Type B pancreatic cell (in vitro differentiated cells): ENCODE measurements at regions not wholly inside any gene's neighbourhood (a gene's known extent, or its start where the extent isn't known, plus 50 kb on each side); places are given as distances from the start of the nearest gene placed in this dataset.

ENCODE experiments used
- DNase-seq: peaks from one replicate; pipeline ENCODE4 v3.0.0; 2021; ENCODE audit warnings: mixed read lengths; ENCODE audit not compliant: unreplicated experiment; ENCODE audit errors: extremely low spot score
- H3K27ac Mint-ChIP-seq: 2 replicates; pipeline ENCODE4 v1.8.0; 2021; ENCODE audit warnings: mild to moderate bottlenecking, mixed read lengths
- H3K27me3 Mint-ChIP-seq: 2 replicates; pipeline ENCODE4 v1.8.0; 2021; ENCODE audit warnings: mixed read lengths
- H3K36me3 Mint-ChIP-seq: 2 replicates; pipeline ENCODE4 v1.8.0; 2021; ENCODE audit warnings: mixed read lengths
- H3K4me1 Mint-ChIP-seq: one replicate; pipeline ENCODE4 v1.8.0; 2021; ENCODE audit warnings: mixed read lengths; ENCODE audit not compliant: unreplicated experiment
- H3K4me3 Mint-ChIP-seq: 2 replicates; pipeline ENCODE4 v1.8.0; 2021; ENCODE audit warnings: mild to moderate bottlenecking, mixed read lengths
- H3K9me3 Mint-ChIP-seq: 2 replicates; pipeline ENCODE4 v1.8.0; 2021; ENCODE audit warnings: mixed read lengths
- TF ChIP-seq, protein P1 (sequence below): fragments of 200-600 bp; sonication (generic); conservative IDR thresholded peaks from 2 replicates; pipeline ENCODE4 v1.5.0; 2021; ENCODE audit warnings: antibody characterized with exemption, mild to moderate bottlenecking

DNA sequence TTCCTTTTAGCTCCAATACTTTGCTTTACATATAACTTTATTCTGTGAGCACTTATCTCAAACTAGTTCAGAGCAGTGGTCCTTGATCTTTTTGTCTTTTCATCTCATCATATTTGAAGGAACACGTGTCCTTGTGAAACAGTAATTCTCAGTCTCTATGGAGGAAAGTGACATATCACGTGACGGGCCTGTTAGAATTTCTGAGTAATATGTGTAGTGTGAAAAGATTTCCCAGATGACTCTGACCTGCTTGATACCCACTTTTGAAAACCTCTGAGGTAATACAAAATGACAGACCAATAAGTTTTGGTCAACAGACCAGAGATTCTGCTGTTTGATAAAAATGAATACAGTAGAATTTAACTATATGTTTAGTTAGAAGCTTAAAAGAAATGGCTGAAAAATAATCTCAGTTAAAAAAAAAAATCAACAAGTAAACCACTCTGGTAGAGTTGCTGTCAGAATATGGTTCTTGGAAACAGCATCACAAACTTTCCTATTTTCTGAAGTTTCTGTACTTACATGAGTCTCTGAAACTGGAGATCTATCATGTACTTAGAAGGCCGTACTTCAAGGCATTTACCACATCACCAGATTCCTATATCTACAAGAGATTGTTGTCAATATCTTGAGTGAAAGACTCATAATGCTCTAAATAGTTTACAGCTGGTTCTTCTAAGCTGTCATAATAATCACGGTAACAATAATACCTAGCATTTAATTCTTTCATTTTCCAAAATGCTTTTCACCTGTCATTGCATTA lies 590.2 kb upstream of the TBL1XR1 start:
- Mint-ChIP-seq H3K4me3 (no peak overlapping the region), H3K27me3 (no peaks in the 10 kb centered on the region), H3K27ac (no peak overlapping the region), H3K9me3 (peaks cover 8% of the 10 kb centered on the region), H3K36me3 (peaks cover 3% of the 10 kb centered on the region), H3K4me1 (peaks cover 22% of the 10 kb centered on the region)
- DNase-seq = no peak
- TF ChIP-seq, protein P1, sequence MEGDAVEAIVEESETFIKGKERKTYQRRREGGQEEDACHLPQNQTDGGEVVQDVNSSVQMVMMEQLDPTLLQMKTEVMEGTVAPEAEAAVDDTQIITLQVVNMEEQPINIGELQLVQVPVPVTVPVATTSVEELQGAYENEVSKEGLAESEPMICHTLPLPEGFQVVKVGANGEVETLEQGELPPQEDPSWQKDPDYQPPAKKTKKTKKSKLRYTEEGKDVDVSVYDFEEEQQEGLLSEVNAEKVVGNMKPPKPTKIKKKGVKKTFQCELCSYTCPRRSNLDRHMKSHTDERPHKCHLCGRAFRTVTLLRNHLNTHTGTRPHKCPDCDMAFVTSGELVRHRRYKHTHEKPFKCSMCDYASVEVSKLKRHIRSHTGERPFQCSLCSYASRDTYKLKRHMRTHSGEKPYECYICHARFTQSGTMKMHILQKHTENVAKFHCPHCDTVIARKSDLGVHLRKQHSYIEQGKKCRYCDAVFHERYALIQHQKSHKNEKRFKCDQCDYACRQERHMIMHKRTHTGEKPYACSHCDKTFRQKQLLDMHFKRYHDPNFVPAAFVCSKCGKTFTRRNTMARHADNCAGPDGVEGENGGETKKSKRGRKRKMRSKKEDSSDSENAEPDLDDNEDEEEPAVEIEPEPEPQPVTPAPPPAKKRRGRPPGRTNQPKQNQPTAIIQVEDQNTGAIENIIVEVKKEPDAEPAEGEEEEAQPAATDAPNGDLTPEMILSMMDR = no peak

GRCh38 chr3:177789500-177789899 lies 592.2 kb upstream of the TBL1XR1 start:
- H3K9me3 Mint-ChIP-seq = peaks cover 8% of the 10 kb centered on the region
- H3K27me3 Mint-ChIP-seq = no peaks in the 10 kb centered on the region
- TF ChIP-seq, protein P1 = no peak
- peaks cover 25% of the 10 kb centered on the region for H3K4me1 Mint-ChIP-seq
- DNase-seq = no peak
- no peak overlapping the region for H3K4me3 Mint-ChIP-seq
- H3K27ac Mint-ChIP-seq = no peak overlapping the region
- H3K36me3 Mint-ChIP-seq = peaks cover 3% of the 10 kb centered on the region

GRCh38 chr3:177792311-177793030 lies 595.2 kb upstream of the TBL1XR1 start:
- Mint-ChIP-seq H3K27me3 (no peaks in the 10 kb centered on the region), H3K4me1 (peaks cover 15% of the 10 kb centered on the region), H3K36me3 (peaks cover 3% of the 10 kb centered on the region), H3K27ac (no peak overlapping the region), H3K4me3 (no peak overlapping the region), H3K9me3 (peaks cover 8% of the 10 kb centered on the region)
- no peak for DNase-seq
- TF ChIP-seq, protein P1 = no peak

- H3K4me1 Mint-ChIP-seq = peaks cover 15% of the 10 kb centered on the region
- peaks cover 8% of the 10 kb centered on the region for H3K9me3 Mint-ChIP-seq
- no peak overlapping the region for H3K4me3 Mint-ChIP-seq
- no peaks in the 10 kb centered on the region for H3K27me3 Mint-ChIP-seq
- no peak for DNase-seq
- no peak overlapping the region for H3K27ac Mint-ChIP-seq
- TF ChIP-seq, protein P1 = no peak
- peaks cover 3% of the 10 kb centered on the region for H3K36me3 Mint-ChIP-seq
Observed at GRCh38 chr3:177793451-177793850, 596.2 kb upstream of the TBL1XR1 start.

- Mint-ChIP-seq H3K4me1 (peaks cover 7% of the 10 kb centered on the region), H3K4me3 (no peak overlapping the region), H3K27ac (no peak overlapping the region), H3K9me3 (no peaks in the 10 kb centered on the region), H3K36me3 (peaks cover 3% of the 10 kb centered on the region), H3K27me3 (no peaks in the 10 kb centered on the region)
- DNase-seq = no peak
- TF ChIP-seq, protein P1 = no peak
Observed at GRCh38 chr3:177795216-177795615, 597.9 kb upstream of the TBL1XR1 start.
